ENCODE measurements at regions not wholly inside any gene's neighbourhood (a gene's known extent, or its start where the extent isn't known, plus 50 kb on each side); places are given as distances from the start of the nearest gene placed in this dataset.

DNA sequence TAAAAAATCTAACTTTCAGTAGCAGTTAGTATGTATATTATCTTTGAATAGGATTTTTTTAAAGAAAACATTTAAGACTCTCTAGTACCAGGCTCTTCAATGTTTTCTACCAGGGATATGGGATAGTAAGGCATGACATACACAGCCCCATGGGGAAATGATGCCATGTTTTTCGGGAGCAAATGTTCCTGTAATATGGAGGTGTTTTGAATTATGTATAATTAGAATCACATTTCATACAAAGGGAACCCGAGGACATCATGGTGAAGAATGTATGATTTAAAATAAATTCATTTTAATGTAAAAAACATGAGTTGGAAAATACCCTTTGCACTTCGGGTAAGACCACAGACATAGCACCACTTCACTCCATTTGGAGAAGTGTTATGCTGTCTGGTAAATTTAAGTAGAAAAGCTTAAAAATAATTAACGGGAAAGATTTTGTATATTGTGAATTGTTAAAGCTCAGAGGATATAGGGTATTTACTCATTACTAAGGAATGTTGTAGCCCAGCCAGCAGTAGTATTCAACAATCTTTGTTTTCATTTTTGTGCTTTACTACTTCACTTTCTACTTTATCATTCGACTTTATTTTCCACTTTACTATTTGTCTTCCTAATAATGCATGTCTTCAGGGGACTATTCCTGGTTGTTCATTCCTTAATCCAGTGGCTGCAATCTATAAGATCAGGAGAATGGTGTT is 2050.7 kb downstream of the ARAP2 start:
- no peak for ATAC-seq
- Mint-ChIP-seq H3K27ac (no peak overlapping the region), H3K27me3 (no peaks in the 10 kb centered on the region), H3K4me1 (no peaks in the 10 kb centered on the region), H3K4me3 (no peak overlapping the region), H3K36me3 (ENCODE audit: low read depth) (no peaks in the 10 kb centered on the region)
- H3K9me3 ChIP-seq (ENCODE audit: control insufficient read depth, low read length, poor library complexity, severe bottlenecking) = no peaks in the 10 kb centered on the region
- no peak for DNase-seq

DNA sequence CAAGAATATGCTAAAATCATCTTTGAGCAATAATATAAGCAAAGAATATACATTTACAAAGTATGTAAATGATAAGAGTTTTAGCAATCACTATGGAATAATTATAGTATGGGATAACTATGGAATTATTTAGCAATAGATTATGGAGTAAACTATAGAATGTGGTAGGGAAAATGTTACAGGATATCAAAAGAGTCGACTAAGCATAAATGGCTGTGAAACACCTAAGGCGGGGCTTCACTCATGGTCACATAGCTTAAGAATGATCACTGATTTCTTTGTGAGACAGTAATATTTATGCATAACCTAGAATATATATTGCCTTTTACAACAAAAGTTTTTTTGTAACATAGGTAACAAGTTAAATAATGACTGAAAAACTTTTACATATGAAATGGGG is 2049.7 kb downstream of the ARAP2 start:
- ATAC-seq = no peak
- H3K27ac Mint-ChIP-seq = no peak overlapping the region
- H3K9me3 ChIP-seq (ENCODE audit: control insufficient read depth, low read length, poor library complexity, severe bottlenecking) = no peaks in the 10 kb centered on the region
- no peak for DNase-seq
- no peaks in the 10 kb centered on the region for H3K36me3 Mint-ChIP-seq (ENCODE audit: low read depth)
- no peak overlapping the region for H3K4me3 Mint-ChIP-seq
- H3K27me3 Mint-ChIP-seq = no peaks in the 10 kb centered on the region
- no peaks in the 10 kb centered on the region for H3K4me1 Mint-ChIP-seq

DNA sequence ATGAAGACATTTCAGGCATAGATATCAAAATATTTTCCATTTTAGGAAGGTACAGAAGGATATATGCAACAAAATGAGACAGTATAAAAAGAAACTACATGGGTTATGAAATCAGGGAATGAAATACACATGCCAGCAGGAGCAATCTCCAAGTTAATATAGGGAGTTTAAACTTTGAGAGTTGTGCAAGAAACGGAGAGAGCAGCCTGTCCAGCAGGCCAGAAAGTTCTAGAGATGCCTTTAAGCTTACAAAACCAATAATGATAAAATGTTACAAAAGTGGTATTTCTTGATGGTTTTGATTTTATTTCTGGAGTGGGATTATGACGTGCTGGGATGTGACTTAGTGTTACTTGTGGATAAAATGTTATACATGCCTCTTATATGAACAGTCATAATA is 2047.9 kb downstream of the ARAP2 start:
- DNase-seq (no peak), ATAC-seq (no peak)
- no peaks in the 10 kb centered on the region for H3K9me3 ChIP-seq (ENCODE audit: control insufficient read depth, low read length, poor library complexity, severe bottlenecking)
- Mint-ChIP-seq H3K27me3 (no peaks in the 10 kb centered on the region), H3K27ac (no peak overlapping the region), H3K36me3 (ENCODE audit: low read depth) (no peaks in the 10 kb centered on the region), H3K4me3 (no peak overlapping the region), H3K4me1 (no peaks in the 10 kb centered on the region)

DNA sequence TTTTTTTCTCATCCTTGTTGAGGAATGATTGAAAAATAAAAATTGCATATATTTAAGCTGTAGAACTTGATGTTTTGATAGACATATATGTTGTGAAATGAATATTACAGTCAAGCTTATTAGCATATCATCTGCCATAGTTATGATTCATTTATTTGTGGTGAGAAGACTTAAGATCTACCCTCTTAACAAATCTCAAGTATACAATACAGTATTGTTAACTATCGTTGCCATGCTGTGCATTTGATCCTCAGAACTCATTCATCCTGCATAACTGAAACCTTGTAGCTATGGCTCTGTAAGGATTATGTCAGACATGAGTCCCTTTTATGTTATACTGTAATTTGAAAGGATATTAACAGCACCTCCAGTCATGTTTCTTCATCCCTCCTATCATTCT is 2045.3 kb downstream of the ARAP2 start:
- no peaks in the 10 kb centered on the region for H3K9me3 ChIP-seq (ENCODE audit: control insufficient read depth, low read length, poor library complexity, severe bottlenecking)
- Mint-ChIP-seq H3K36me3 (ENCODE audit: low read depth) (no peaks in the 10 kb centered on the region), H3K27ac (no peak overlapping the region), H3K4me1 (no peaks in the 10 kb centered on the region), H3K27me3 (no peaks in the 10 kb centered on the region), H3K4me3 (no peak overlapping the region)
- no peak for ATAC-seq
- no peak for DNase-seq

DNA sequence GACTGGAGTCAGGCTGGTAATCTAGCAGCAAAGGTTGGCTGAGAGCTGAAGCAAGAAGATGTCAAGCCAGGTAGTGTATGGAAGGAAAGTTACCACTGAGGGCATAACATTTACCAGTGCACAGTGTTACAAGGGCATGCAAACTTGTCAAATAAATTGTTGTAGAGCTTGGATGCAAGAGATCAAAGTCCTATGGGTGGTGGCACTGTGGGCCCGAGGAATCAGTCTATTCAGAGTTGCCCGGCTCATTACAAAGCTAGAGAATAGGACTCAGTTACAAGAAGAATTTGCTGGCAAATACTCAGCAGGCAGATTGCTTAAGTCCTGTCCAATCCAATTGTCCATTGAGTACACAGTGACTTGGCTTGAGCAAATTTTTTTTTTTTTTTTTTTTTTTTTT is 2043.8 kb downstream of the ARAP2 start:
- ATAC-seq = no peak
- Mint-ChIP-seq H3K27ac (no peak overlapping the region), H3K27me3 (no peaks in the 10 kb centered on the region), H3K36me3 (ENCODE audit: low read depth) (no peaks in the 10 kb centered on the region), H3K4me3 (no peak overlapping the region), H3K4me1 (no peaks in the 10 kb centered on the region)
- H3K9me3 ChIP-seq (ENCODE audit: control insufficient read depth, low read length, poor library complexity, severe bottlenecking) = no peaks in the 10 kb centered on the region
- no peak for DNase-seq

DNA sequence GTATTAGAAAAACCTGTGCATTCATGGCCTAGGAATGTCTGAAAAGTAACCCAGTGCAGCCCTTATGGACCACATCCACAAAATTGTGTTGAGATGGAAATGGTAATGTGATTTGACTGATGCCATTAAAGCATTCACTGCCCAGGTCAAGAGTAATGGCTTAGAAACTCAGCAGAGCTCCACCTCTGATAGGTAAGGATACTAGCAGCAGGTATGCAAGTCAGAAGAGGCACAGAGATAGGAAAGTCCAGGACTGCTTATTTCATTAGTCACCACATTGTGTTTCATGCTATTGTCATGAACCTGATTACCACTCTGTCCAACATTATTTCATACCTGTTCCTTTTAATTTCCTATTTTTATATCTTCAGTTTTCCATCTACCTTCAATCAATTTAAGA is 2042.2 kb downstream of the ARAP2 start:
- H3K9me3 ChIP-seq (ENCODE audit: control insufficient read depth, low read length, poor library complexity, severe bottlenecking) = no peaks in the 10 kb centered on the region
- Mint-ChIP-seq H3K36me3 (ENCODE audit: low read depth) (no peaks in the 10 kb centered on the region), H3K4me1 (no peaks in the 10 kb centered on the region), H3K4me3 (no peak overlapping the region), H3K27ac (no peak overlapping the region), H3K27me3 (no peaks in the 10 kb centered on the region)
- DNase-seq (no peak), ATAC-seq (no peak)

DNA sequence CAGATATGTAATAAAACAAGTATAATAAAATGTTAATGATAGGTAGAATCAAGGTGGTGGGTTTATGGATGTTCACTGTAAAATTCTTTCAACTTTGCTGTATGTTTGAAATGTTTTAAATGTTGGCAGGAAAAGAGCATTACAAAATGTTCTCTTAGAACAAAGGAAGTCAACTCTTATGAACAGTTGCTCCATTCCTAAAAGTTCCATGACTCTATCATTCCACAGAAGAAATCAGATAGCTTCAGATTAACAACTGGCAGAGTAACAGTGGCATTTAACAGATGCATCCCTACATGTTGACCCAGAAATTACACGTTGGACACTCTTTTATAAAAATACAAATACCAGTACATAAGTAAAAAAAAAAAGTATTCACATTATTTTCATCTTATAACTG is 2023.7 kb downstream of the ARAP2 start:
- no peaks in the 10 kb centered on the region for H3K27me3 Mint-ChIP-seq
- ATAC-seq (no peak), DNase-seq (no peak)
- no peaks in the 10 kb centered on the region for H3K4me1 Mint-ChIP-seq
- no peaks in the 10 kb centered on the region for H3K36me3 Mint-ChIP-seq (ENCODE audit: low read depth)
- no peaks in the 10 kb centered on the region for H3K9me3 ChIP-seq (ENCODE audit: control insufficient read depth, low read length, poor library complexity, severe bottlenecking)
- no peak overlapping the region for H3K4me3 Mint-ChIP-seq
- no peak overlapping the region for H3K27ac Mint-ChIP-seq

DNA sequence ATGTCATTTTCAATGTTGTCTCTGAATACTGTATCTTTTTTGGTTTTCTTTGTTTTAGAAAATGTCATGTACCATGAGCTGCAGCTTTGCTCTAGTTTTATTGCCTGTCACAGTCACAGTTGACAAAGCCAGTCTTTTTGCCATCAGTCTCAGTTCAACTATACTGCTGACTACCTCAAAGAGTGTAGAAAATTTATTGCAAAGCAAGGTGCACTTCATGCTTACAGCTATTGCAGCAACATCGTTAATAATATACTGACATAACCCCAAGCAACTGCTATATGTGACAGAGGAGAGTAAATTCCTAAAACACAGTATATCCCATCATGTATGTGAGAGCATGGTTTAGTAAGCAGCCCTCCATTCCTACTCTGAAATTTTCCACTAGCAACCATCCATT is 2022.3 kb downstream of the ARAP2 start:
- Mint-ChIP-seq H3K4me1 (no peaks in the 10 kb centered on the region), H3K4me3 (no peak overlapping the region), H3K27me3 (no peaks in the 10 kb centered on the region), H3K27ac (no peak overlapping the region), H3K36me3 (ENCODE audit: low read depth) (no peaks in the 10 kb centered on the region)
- H3K9me3 ChIP-seq (ENCODE audit: control insufficient read depth, low read length, poor library complexity, severe bottlenecking) = no peaks in the 10 kb centered on the region
- no peak for ATAC-seq
- DNase-seq = no peak

DNA sequence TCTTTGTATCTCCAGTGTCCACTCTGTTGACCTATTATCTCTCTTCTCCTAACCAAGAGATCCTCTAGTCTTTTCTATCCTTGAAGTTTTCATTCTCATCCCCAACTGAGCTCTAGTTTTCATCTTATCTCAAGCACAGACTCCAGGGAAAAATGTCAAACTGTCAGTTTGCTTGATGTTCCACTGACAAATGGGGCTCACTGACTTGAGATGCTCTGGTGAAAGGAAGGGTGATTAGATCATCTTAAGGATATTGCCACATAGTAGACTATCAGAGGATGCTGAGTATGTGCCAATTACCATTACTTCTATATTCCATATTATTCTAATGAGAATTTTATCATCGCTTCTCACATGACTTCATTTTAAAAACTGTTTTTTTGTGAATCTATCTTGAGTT is 2008.2 kb downstream of the ARAP2 start:
- no peaks in the 10 kb centered on the region for H3K9me3 ChIP-seq (ENCODE audit: control insufficient read depth, low read length, poor library complexity, severe bottlenecking)
- Mint-ChIP-seq H3K36me3 (ENCODE audit: low read depth) (no peaks in the 10 kb centered on the region), H3K27ac (no peak overlapping the region), H3K27me3 (no peaks in the 10 kb centered on the region), H3K4me1 (no peaks in the 10 kb centered on the region), H3K4me3 (no peak overlapping the region)
- no peak for ATAC-seq
- DNase-seq = no peak

DNA sequence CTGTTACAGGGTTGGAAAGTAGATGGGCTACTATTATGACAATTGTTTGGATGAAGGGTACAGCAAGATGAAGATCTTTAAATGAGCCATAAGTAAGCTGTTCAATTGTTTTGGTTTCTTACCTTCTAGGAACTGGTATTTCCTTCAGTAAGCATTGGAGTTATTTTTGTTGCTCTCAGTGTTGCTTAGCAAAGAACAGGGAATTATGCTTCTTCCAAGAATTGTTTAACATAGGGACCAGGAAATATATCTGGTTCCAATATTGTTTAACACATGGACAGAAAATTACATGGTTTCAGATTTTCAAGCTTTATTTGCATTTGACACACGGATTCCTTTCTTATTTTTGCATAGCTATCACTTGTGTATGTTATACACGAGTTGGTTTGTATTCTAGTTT is 1999.0 kb downstream of the ARAP2 start:
- no peaks in the 10 kb centered on the region for H3K4me1 Mint-ChIP-seq
- no peaks in the 10 kb centered on the region for H3K9me3 ChIP-seq (ENCODE audit: control insufficient read depth, low read length, poor library complexity, severe bottlenecking)
- no peak for DNase-seq
- H3K27ac Mint-ChIP-seq = no peak overlapping the region
- no peaks in the 10 kb centered on the region for H3K36me3 Mint-ChIP-seq (ENCODE audit: low read depth)
- no peak for ATAC-seq
- no peak overlapping the region for H3K4me3 Mint-ChIP-seq
- H3K27me3 Mint-ChIP-seq = no peaks in the 10 kb centered on the region

DNA sequence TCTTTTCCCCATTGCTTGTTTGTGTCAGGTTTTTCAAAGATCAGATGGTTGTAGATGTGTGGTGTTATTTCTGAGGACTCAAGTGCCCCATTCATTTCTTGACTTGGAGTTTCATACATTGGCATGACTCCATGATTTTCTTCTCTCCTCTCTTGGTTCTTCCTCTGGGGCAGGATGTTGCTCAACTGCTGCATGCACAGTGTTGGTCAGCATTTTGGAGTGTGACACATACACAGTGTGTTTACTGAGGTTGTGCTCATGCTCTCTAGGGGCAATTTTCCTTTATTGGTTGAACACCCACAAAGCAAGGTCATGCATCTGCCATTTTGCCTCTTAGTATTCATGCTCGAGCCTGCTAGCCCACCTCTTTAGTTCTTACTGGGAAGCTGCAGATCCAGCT is 1993.8 kb downstream of the ARAP2 start:
- ATAC-seq = no peak
- Mint-ChIP-seq H3K4me1 (no peaks in the 10 kb centered on the region), H3K27me3 (no peaks in the 10 kb centered on the region), H3K27ac (no peak overlapping the region), H3K4me3 (no peak overlapping the region), H3K36me3 (ENCODE audit: low read depth) (no peaks in the 10 kb centered on the region)
- no peak for DNase-seq
- H3K9me3 ChIP-seq (ENCODE audit: control insufficient read depth, low read length, poor library complexity, severe bottlenecking) = no peaks in the 10 kb centered on the region

DNA sequence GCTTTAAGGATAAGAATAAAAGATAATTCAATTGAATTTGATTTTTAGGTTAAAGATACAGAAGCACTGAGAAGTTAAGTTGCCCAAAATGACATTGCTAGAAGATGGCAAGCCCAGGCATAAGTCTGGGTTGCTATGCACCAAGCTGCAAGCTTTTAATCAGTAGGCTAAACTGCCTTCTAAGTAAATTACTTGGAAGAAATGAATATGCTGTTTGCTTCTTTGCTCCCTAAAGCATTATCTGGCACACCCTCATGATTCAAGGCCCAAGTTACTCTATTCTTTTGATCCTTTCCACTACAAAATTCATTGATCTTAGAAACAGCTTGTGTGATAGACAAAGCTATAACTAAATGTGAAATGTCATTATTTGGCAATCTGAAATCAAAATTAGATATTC is 1991.1 kb downstream of the ARAP2 start:
- ATAC-seq = no peak
- Mint-ChIP-seq H3K27ac (no peak overlapping the region), H3K36me3 (ENCODE audit: low read depth) (no peaks in the 10 kb centered on the region), H3K4me1 (no peaks in the 10 kb centered on the region), H3K4me3 (no peak overlapping the region), H3K27me3 (no peaks in the 10 kb centered on the region)
- no peak for DNase-seq
- H3K9me3 ChIP-seq (ENCODE audit: control insufficient read depth, low read length, poor library complexity, severe bottlenecking) = no peaks in the 10 kb centered on the region

DNA sequence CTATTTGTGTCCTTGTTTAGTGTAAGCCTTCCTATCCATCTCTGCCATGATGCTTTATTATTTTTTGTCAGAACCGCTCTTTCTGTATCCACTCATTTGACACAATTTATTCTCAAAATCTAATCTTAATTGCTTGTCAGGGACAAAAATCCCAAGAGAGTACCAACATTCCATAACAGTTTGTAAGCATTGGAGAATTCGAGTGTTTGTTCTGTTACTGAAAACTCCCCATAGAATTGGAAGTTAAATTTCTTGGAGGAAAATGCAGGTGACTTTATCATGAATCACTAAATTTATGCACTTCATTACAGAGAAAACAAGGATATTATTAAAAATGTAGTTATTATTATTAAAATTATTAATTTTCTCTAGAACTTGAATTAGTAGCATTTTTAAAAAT is 1986.1 kb downstream of the ARAP2 start:
- H3K4me3 Mint-ChIP-seq = no peak overlapping the region
- no peak for DNase-seq
- H3K9me3 ChIP-seq (ENCODE audit: control insufficient read depth, low read length, poor library complexity, severe bottlenecking) = no peaks in the 10 kb centered on the region
- no peaks in the 10 kb centered on the region for H3K27me3 Mint-ChIP-seq
- no peaks in the 10 kb centered on the region for H3K4me1 Mint-ChIP-seq
- H3K27ac Mint-ChIP-seq = no peak overlapping the region
- no peaks in the 10 kb centered on the region for H3K36me3 Mint-ChIP-seq (ENCODE audit: low read depth)
- no peak for ATAC-seq

DNA sequence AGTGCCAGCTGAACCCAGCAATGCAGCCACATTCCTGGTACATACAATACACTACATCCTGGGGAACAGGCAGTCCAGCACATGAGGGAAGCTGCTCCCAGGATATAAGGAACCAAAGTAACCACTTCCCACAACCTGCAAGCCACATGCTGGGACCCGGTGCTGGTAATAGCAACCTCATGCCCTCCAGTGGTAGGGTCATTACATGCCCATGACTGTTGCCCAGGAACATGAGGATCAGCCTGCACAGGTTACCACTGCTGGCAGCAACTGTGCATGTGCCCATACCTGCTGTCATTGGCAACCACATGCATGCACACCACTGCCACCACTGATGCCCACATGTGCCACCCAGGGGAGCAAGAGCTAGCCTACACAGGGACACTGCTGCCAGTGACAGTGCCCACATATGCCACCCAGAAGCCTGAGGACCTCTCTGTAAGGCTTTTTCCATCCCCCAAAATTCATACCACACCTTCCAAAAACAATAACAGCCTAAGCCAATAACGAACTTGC is 1982.5 kb downstream of the ARAP2 start:
- H3K36me3 Mint-ChIP-seq (ENCODE audit: low read depth) = no peaks in the 10 kb centered on the region
- H3K4me1 Mint-ChIP-seq = no peaks in the 10 kb centered on the region
- DNase-seq (no peak), ATAC-seq (no peak)
- no peaks in the 10 kb centered on the region for H3K9me3 ChIP-seq (ENCODE audit: control insufficient read depth, low read length, poor library complexity, severe bottlenecking)
- H3K27me3 Mint-ChIP-seq = no peaks in the 10 kb centered on the region
- no peak overlapping the region for H3K27ac Mint-ChIP-seq
- no peak overlapping the region for H3K4me3 Mint-ChIP-seq

All from T-helper 17 cell (primary cell).